GM19452 (cell line): ENCODE measurements at regions not wholly inside any gene's neighbourhood (a gene's known extent, or its start where the extent isn't known, plus 50 kb on each side); places are given as distances from the start of the nearest gene placed in this dataset.

ENCODE experiments used
- ATAC-seq: cut with Tn5 transposase; IDR thresholded peaks from one replicate; pipeline ENCODE4 v1.9.1; 2021; ENCODE audit not compliant: unreplicated experiment

DNA sequence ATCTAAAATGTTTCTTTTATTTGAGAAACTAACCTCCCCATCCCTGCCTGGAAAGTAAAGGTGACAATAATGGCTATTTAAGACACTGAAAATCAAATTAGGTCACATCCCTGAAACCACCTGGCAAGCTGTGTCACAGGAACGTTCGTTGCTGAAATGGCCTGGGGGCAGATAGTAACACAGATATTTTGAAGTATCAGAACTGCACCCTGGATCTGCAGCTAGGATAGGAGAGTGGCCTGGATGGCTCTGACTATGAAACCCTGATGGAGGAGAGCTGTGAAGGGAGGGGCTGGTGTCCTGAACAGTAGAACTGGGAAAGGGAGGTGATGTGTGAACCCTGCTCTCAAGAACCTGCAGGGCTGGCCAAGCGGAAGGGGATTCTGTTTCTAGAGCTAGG, 648.3 kb upstream of the CFAP20DC start:
- no peak for ATAC-seq

DNA sequence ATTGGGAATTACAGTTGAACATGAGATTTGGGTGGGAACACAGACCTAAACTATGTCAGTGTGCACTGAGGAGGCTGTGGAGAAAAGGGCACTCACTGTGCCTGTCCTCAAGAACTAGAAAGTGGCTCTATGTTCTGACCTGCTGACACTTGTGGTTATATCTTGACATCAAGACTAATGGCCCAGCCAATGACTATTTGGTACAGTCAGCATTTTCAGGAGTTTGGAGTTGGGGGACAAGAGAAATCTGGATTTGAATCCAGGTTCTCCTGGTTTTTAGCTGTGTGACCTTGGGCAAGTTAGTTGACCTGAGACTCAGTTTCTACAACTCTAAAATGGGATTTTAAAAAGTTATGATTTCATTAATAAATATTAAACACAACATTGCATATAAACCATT, 647.0 kb upstream of the CFAP20DC start:
- ATAC-seq: no peak

DNA sequence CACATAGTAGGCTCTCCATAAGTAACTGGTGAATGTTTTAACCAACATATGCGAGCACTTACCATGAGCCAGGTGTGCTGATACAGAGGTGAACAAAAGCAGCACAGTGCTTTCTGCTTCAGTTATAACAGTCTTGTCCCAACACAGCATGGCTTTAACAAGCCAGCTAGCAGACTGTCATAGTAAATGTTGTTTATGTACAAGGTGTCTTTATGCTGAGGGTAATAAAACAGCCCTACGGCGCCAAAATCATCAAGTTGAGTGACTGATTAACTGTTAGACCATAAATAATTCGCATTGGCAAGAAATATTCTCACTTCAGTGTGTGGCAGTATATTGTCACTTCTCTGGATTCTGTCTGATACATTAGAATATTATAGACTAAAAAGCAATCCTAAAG, 646.0 kb upstream of the CFAP20DC start:
- no peak for ATAC-seq

DNA sequence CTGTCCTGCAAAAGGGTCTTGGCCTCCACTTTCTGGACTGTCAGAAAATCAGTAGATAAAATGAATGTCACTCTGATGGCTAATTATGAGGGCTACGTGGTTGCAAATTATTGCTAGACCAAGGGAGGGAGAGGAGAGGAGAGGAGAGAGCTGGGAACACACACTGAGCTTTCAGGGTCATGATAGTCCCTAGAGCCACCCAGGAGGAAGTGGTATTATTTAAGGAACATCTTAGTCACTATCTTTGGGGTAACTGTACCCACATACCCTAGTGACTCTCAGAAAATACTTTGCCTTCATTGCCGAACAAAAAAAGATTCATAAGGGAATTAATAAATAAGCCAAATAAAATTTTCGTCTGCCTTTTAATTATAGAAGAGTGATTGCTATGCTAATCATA, 642.3 kb upstream of the CFAP20DC start:
- no peak for ATAC-seq

DNA sequence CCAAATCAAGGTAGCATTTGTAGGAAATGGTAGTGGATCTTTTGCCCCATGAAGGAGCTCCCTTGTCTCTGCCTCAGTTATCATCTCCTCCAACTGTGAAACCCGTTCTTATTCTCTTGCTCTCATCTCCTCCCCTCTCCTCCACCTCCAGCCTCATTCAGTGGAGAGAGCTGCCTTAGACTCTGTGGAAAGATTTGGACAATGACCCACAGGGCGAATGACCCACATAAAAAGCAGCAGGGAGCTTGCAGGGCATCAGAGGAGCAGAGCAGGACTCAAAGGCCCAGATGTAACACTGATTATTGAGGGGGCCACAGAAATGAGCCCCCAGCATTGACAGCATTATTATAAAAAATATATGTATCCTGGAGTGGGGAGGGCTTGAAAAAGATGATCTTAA, 641.1 kb upstream of the CFAP20DC start:
- no peak for ATAC-seq

DNA sequence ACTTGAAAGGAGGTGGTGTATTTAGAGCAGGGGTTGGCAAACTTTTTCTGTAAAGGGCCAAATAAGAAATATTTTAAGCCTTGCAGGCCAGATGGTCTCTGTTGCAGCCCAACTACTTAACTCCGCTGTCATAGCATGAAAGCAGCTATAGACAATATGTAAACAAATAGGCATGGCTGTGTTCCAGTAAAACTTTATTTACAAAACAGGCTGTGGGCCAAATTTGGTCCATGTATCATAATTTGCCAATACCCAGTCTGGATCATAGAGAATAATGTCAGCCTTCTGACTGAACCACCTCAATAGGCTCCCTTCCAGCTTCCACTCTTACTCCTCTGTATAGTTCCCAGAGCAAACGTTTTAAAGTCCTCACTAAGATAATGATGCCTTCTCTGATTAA, 638.8 kb upstream of the CFAP20DC start:
- no peak for ATAC-seq

DNA sequence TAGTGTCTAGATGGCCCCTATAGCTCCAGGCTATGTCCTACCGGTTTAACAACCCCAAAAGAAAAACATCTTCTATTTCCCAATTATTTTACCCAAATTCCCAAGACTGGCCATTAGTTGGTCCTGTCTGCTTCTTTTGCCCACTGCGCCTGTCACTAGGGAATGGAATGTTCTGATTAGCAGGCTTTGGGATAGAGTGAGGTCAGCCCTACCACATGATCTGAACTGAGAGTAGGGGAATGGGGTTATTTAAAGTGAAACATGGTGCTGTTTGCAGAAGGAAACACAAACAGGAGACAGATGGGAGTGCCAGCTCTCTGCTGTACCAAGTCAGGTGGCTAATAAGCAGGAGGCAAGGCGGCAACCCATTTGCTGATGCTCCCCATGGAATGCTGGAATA, 635.6 kb upstream of the CFAP20DC start:
- ATAC-seq: no peak

DNA sequence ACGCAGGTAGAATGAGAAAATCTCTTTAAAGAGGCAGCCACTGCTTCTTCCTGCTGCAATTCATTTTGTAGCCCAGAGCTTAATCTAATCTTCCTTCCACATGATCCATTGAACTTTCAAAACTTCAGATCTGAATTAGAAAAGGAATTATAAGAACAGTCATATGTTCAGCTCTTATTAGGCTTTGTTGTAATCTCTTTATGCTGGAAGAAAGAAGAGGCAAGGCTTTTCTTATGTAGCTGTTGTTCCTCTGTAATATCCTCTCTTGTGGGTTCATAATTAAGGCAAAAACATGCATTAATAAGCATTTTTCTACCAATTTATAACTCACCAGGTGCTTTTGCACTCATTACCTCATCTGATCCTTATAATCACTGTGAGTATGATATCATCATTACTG, 634.9 kb upstream of the CFAP20DC start:
- no peak for ATAC-seq

DNA sequence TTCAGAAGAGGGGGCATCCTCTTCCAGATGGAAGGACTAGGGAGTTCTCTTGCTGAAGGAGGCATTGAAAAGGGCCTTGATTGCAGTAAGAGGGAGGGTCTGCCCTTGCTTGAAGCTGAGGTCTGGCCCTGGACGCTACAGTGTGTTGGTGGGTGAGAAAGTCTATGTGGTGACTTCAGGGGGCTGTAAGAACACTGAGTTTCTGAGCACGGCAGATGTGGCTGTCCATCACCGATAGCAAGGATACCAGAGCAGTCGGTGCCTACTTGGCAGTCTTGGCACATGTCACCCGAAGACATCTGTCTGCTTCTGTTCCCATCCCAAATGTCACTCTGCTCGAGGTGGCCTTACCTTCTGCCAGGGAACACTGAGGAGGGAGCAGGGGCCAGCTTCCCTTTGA, 631.1 kb upstream of the CFAP20DC start:
- no peak for ATAC-seq

DNA sequence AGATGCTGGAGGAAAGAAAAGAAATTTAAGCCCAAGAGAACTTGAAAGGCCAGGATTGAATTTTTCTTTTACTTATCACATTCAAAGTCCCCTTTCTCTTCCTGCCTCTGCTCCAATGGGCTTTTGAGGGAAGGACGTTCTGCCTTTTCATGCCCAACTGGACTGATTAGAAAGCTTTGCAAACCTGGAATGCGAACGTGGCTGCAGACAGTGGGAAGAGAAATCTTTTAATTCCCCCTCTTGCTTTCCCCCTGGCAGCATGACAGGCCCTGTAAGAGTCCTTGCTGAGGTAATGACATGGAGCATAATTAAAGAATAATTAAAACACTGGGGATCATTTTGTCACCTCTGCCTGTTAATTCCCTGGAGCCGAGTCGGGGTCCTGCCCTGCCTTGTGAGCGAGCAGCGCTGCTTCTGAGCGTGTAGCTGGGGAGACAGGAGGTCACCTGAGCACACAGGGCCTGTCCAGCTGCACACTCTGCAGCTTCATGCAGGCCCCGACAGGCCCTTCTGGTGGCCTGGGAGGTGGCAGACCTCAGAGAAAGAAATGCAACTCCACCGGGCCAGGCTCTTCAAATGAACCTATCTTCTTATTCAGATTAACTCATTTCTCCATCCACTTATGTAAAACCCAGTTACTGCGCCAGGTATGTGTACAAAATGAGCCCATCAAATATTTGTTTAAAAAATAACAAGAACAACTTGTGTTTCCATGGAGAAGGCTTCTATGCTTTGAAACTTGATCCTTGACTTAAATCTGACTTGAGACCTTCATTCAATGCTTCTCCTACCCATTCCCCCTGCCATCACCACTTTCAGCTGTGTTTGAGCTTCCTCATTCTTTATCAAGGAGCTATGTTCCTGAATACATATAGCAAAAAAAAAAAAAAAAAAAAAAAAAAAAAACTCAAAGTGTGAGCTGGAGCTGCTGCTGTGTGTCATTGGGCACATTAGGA, 628.2 kb upstream of the CFAP20DC start:
- no peak for ATAC-seq

DNA sequence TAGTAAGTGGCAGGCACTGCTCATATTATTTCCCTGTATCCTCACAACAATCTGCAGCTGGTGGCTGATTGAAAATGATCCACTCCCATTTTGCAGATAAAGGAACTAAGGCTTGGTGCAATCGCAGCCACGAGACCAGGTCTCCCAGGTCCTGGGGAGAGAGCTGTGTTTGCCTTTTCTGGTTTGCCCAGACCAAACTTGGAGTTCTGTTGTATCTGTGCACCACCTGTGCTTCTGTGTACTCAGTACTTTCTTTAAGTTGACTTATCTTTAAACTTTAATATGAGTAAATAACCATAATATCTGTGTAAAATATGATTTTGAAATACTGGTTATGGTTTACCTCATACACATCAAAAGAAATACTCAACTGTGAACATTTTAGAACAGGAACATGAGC, 625.7 kb upstream of the CFAP20DC start:
- ATAC-seq: no peak

DNA sequence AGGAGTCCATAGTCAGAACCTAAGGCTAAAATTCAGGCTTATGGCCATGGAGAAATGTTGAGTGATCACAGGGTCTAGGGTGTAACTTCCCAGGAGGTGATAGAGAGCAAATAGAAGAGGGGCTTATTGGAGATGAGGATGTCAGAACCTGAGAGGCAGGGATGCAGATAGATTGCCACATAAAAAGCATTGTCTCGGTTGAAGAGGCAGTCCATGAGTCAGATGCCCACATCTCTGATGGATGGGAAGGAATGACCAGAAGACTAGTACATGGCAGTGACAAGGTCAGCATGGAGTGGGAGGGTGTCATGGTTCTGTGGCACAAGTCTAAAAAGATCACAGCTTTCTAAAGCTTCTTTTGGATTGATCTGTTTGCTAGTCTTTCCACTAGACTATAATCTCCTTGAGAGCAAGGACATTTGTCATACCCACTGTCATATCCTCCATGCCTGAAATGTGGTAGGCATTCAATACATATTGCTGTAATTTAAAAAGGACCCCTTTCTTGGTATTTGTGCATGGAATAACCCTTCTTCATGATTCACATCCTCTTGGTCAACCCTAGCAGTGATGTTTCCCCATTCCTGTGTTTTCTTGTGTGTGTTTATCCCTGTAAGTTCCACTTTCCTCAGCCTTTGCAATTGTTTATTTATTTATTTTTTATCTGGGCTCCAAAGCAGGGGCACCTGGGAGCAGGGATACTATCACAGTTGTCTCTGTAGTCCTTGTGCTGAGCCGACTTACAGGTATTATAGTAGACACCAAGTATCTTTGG, 613.4 kb upstream of the CFAP20DC start:
- ATAC-seq: no peak

DNA sequence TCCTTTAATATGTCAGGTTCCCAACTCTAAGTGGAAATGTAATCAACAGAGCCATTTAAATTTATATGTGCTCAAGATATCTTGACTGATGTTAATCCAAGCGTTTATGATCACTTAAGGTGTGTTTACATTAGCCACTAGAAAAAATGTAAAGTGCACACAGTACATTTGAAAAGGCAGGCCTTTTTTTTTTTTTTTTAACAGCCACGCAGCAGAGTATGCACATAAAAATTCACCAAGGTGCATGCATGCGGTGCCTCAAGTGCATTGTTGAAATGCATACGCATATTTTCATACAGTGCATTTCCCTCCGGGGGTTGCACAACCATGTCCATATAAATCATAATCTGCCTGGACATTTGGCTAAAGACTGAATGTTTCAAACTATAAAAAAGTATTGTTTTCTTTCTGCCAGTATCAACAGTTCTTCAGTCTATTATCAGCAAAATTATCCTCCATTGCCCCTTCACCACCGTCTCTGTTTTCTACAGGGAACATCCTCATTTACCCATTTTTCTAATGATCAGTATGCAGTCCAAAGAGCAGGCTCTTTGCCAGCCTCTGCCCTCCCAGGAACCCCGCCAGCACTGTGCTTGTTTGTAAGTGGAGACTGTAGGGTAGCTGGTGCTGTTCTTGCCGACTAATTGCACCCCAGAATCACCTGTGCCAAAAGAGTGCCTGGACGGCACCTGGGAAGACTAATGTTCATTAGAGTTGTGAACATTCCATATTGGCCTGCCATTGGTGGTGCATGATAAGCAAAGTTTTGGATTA, 611.2 kb upstream of the CFAP20DC start:
- ATAC-seq: no peak

DNA sequence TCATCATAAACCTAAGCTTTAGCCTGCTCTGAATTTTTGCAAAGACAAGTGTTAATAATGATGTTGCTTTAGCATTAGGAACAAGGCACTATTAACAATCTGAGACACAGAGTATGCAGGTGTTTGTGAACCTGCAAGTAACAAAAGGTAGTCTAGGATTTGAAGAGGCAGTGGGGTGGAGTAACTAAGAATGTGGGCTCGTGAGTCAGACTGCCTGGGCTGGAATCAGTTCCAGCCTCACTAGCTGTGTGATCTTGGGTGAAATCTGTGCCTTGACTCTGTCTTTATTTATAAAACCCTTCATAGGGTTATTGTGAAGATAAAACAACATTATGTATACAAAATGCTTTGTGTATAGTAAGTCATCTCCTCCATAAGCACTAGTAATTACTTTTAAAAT, 610.6 kb upstream of the CFAP20DC start:
- ATAC-seq: no peak

DNA sequence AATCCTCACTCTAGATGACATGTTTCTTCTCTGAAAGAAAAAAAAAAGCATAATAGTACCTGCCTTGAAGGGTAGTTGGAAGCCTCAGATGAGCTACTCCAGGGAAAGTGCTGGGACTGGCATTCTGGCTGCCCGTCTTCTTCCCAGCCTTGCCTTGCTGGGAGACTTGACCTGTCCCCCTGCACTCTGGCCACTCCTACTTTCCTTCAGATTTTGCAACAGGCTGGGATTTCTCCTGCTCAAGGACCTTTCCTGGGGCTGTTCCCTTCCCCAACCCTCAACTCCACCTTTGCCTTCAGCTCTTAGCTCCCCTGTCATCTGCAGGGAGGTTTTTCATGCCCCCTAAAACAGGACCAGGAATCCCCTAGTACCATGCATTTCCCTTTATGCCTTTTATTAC, 609.9 kb upstream of the CFAP20DC start:
- no peak for ATAC-seq

DNA sequence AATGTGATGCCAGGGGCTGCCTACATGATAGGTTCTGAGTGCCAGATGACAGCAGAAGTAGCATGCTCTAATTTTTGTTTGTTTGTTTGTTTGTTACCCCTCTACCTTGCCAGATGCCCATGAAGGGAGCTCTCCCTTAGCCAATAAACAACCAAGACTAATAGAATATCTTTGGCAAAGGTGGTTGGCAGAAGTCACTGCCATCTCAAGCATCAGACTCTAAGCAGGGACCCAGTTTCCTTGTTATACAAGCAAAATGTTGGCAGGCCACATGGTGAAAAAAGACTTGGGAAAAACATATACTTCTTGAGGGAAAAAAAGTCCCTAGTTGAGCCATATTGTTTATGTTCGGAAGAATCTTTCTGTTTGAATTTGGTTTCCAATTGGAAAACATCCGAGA, 609.0 kb upstream of the CFAP20DC start:
- ATAC-seq: no peak

DNA sequence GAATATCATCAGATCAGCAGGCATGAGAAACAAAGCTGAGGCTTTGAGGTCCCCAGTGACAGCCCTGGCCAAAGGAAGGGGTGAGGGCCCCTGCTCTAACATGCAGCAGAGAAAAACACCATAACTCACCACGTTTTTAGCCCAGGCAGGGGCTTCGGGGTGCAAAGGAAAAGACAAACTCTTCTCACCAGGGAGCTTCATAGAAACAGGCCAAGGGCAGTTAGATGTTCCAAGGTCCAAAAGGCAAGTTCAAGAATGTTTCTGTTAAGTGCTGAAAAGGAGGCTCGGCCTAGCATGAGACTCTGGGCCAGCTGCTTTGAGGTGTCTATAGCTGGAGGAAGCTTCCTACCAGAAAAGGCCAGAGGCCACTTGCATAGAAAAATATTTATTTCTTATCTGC, 608.4 kb upstream of the CFAP20DC start:
- no peak for ATAC-seq

DNA sequence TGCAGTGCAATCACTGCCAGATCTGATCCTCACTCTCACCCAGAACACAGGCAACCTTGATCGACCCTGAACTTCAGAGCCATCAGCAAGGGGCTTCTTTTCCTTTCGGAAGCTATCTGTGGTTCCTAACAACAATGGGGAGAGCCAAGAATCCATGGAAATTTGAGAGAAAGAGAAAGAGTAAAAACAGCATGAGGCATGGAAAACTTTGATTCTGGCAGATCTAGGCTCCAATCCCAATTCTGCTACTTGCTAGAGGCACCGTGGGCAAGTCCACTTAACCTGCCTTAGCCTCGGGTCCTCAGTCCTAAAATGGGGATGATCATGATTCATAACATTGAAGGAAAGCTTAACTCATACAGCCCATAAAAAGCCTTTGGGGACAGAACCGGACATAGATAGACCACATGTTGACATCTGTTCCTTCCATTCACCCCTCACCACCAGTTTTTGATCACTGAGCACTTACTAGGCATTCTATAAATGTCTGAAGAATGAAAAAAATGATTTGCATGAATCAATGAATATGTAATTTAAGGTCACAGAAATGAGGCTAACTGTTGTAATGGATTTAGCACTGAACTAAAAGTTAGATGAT, 605.7 kb upstream of the CFAP20DC start:
- ATAC-seq: no peak

DNA sequence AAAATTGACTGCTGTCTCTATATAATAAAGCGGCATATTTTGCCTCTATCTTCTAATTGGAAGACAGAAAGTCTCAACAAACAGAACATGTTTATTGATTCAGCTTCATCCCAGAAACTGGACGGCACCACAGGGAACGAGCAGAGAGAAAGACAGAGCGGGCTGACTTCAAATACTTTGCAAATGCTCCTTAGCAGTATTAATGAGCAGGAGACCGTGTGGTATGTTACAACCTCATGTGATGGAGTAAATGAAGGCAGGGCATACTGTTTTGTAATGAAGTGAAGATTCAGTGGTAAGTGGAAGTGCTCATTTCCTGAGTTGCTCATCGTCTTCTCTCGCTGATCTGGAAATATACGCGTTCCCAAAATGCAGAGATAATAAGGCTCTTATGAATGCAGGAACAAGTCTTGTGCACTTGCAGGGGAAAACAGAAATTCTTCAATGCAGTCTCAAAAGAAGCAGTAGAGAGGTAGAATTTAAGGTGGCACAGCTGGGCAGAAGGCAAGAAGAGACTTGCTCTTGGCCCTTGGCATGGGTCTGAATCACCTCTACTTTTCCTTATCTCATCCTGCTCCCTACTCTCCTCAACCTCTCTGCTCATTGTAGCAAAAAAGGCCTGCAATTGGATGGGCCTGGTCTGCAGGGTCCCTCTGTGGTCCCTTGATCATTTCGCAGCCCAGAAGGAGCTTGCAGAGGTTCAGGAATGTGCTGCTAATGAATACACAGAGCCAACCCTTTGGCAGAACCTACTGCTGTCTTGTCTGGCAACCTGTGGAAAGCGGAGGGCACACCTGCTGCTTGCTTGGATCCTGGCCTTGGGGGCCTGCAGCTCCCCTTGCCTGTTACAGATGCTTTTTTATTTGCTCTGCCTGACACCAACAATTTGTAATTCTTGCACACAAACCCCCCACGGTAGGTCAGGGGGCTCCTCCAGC, 604.9 kb upstream of the CFAP20DC start:
- ATAC-seq: no peak

DNA sequence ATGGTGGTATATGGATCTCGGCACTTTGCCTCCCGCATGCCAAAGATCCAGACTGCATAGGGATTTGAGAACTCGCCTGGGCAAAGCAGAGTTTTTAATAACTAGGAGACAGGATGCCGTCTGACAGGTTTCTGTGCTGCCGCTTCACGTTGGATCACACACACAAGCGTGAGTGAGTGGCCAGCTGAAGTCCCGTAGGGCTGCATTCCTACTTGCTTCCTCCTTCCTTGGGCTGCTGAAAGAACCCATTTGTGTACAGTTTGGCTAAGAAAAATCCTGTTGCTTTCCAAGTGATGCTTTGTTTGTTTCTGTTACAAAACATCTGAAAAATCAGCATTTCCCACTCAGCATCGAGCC, 604.3 kb upstream of the CFAP20DC start:
- ATAC-seq: no peak
